ENCODE measurements at regions not wholly inside any gene's neighbourhood (a gene's known extent, or its start where the extent isn't known, plus 50 kb on each side); places are given as distances from the start of the nearest gene placed in this dataset.

DNA sequence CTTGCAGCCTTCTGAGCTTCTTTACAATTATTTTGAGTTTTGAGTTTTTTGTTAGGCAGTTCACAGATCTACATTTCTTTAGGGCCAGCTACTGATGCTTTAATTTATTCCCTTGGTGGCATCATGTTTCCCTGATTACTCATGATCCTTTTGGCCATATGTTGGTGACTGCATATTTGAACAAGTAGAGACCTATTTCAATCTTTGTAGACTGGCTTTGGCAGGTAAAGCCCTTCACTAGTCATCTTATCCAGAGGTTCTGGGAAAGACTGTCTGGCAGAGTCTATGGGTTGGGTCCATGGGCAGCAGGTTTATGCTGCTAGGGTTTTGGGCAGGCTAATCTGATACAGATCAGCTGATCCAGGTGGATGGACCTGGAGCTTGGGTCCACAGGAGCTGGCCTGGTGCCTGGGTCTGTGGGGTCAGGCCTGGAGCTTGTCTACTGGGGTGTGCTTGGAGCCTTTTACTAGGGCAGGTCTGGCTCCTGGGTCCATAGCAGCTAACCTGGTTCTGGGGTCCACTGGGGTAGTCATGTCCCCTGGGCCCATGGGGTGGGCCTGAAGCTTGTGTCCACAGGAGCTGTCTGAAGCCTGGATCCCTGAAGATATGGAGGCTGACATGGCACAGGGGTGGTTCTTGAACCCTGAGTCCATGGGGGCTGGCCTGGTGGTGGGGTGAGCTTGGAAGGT, 72.7 kb downstream of the GPR85 start:
- TF ChIP-seq, protein P1, sequence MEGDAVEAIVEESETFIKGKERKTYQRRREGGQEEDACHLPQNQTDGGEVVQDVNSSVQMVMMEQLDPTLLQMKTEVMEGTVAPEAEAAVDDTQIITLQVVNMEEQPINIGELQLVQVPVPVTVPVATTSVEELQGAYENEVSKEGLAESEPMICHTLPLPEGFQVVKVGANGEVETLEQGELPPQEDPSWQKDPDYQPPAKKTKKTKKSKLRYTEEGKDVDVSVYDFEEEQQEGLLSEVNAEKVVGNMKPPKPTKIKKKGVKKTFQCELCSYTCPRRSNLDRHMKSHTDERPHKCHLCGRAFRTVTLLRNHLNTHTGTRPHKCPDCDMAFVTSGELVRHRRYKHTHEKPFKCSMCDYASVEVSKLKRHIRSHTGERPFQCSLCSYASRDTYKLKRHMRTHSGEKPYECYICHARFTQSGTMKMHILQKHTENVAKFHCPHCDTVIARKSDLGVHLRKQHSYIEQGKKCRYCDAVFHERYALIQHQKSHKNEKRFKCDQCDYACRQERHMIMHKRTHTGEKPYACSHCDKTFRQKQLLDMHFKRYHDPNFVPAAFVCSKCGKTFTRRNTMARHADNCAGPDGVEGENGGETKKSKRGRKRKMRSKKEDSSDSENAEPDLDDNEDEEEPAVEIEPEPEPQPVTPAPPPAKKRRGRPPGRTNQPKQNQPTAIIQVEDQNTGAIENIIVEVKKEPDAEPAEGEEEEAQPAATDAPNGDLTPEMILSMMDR (IDR thresholded peaks at IDR 0.05; ENCODE audit: low read length) = no peak
- TF ChIP-seq EZH2 (IDR thresholded peaks at IDR 0.05; ENCODE audit: borderline replicate concordance, low read length) = no peak

Data from OCI-LY1 (cell line).